PC-9 (cell line): ENCODE measurements at regions not wholly inside any gene's neighbourhood (a gene's known extent, or its start where the extent isn't known, plus 50 kb on each side); places are given as distances from the start of the nearest gene placed in this dataset.

Experiments
- BruUV-seq: library from RNA; stranded (reverse); fragments of 400-500 nt; replicated peaks from 2 replicates; lab custom pipeline; 2021; lab: Mats Ljungman, UMichigan
- CTCF ChIA-PET: fragments of 300-600 bp; sonication (Branson Sonifier 250); formaldehyde crosslinking; loops from one replicate; lab custom pipeline; 2022; ENCODE audit warnings: antibody characterized with exemption; lab: Charles Lee
- POLR2A ChIA-PET: fragments of 300-600 bp; sonication (Branson Sonifier 250); formaldehyde crosslinking; loops from one replicate; lab custom pipeline; 2022; ENCODE audit warnings: antibody characterized with exemption; ENCODE audit not compliant: unreplicated experiment; lab: Charles Lee
- DNase-seq, 2 experiments: peaks; one replicate each; pipeline versions ENCODE4 v3.0.0 to v3.0.0-alpha.2; 2015 to 2022; ENCODE audit warnings: mixed read lengths in 1 of 2
- H2AFZ ChIP-seq: fragments of 200-600 bp; sonication (generic); 2 replicates; pipeline ENCODE4 v1.8.1; 2017; ENCODE audit warnings: antibody characterized with exemption
- H3F3A ChIP-seq: fragments of 200-600 bp; sonication (generic); 2 replicates; pipeline ENCODE4 v1.8.1; 2017; ENCODE audit warnings: antibody characterized with exemption, mild to moderate bottlenecking, low read depth; ENCODE audit not compliant: insufficient read depth
- H3K27ac ChIP-seq: fragments of 200-600 bp; sonication (generic); 2 replicates; pipeline ENCODE4 v1.6.1; 2016; ENCODE audit warnings: mixed run types
- H3K27me3 ChIP-seq: fragments of 200-600 bp; sonication (generic); 2 replicates; pipeline ENCODE4 v1.6.1; 2016; ENCODE audit warnings: low read depth, mixed run types; ENCODE audit not compliant: insufficient read depth
- H3K36me3 ChIP-seq: fragments of 200-600 bp; sonication (generic); 2 replicates; pipeline ENCODE4 v1.6.1; 2016; ENCODE audit warnings: low read depth, mixed run types
- H3K4me1 ChIP-seq: fragments of 200-600 bp; sonication (generic); replicated peaks from 2 replicates; pipeline ENCODE4 v1.6.1; 2016; ENCODE audit warnings: mixed run types; ENCODE audit not compliant: insufficient read depth
- H3K4me2 ChIP-seq: fragments of 200-600 bp; sonication (generic); 2 replicates; pipeline ENCODE4 v1.6.1; 2017; ENCODE audit warnings: mixed run types
- H3K4me3 ChIP-seq: fragments of 200-600 bp; sonication (generic); 2 replicates; pipeline ENCODE4 v1.6.1; 2016; ENCODE audit warnings: mixed run types
- H3K79me2 ChIP-seq: fragments of 200-600 bp; sonication (generic); 2 replicates; pipeline ENCODE4 v1.6.1; 2017; ENCODE audit warnings: low read depth, mixed run types
- H3K9me2 ChIP-seq: fragments of 200-600 bp; sonication (generic); 2 replicates; pipeline ENCODE4 v1.8.1; 2017; ENCODE audit warnings: mild to moderate bottlenecking; ENCODE audit not compliant: insufficient read depth
- H3K9me3 ChIP-seq: fragments of 200-600 bp; sonication (generic); 2 replicates; pipeline ENCODE4 v1.8.1; 2016; ENCODE audit warnings: low read depth; ENCODE audit not compliant: insufficient read depth
- H4K20me1 ChIP-seq: fragments of 200-600 bp; sonication (generic); 2 replicates; pipeline ENCODE4 v1.8.1; 2017; ENCODE audit not compliant: insufficient read depth
- EZH2 ChIP-seq: fragments of 200-600 bp; sonication (generic); IDR thresholded peaks from 2 replicates; pipeline ENCODE4 v1.8.0; 2017; ENCODE audit warnings: antibody characterized with exemption, low read depth
- intact Hi-C: fragments of 100-400 bp; cut with micrococcal nuclease; formaldehyde crosslinking; loops from one replicate; pipeline ENCODE4 v1.10.0; 2022; ENCODE audit not compliant: unreplicated experiment
- TF ChIP-seq, protein P1 (sequence below): fragments of 200-600 bp; sonication (generic); conservative IDR thresholded peaks from 2 replicates; pipeline ENCODE4 v1.6.1; 2017; ENCODE audit warnings: mixed run types, antibody characterized with exemption, mild to moderate bottlenecking, moderate library complexity

DNA sequence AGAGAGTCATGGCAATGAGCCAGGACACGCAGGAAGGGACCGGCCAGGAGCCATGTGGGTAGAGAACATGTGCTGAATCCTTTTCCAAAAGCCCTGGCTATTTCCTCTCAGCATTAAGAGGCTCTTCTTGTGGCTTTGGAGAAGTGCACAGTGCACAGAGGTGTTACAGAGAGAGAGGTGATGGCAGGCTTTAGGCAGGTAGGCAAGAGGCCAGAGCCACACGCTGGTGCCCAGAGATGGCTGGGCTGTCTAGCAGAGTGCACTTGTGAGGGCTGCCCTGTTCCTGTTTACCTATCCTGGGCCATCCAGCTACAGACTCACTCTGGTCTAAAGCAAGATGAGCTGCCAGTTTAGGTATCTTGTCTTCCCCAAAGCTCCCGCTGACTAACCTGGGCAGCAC lies 402.6 kb downstream of the OCA2 start:
- H3K9me2 ChIP-seq = no peaks in the 10 kb centered on the region
- no peak overlapping the region for H3K4me3 ChIP-seq
- intact Hi-C loops = no loop called here
- no TSS peak for BruUV-seq
- POLR2A ChIA-PET = no interaction called here
- H3F3A ChIP-seq = no peaks in the 10 kb centered on the region
- H3K4me2 ChIP-seq = no peak overlapping the region
- 0 out of 2 replicates have a peak, but pooled peaks cover 3% of the 10 kb centered on the region for H3K27me3 ChIP-seq
- CTCF ChIA-PET = no interaction called here
- TF ChIP-seq, protein P1, sequence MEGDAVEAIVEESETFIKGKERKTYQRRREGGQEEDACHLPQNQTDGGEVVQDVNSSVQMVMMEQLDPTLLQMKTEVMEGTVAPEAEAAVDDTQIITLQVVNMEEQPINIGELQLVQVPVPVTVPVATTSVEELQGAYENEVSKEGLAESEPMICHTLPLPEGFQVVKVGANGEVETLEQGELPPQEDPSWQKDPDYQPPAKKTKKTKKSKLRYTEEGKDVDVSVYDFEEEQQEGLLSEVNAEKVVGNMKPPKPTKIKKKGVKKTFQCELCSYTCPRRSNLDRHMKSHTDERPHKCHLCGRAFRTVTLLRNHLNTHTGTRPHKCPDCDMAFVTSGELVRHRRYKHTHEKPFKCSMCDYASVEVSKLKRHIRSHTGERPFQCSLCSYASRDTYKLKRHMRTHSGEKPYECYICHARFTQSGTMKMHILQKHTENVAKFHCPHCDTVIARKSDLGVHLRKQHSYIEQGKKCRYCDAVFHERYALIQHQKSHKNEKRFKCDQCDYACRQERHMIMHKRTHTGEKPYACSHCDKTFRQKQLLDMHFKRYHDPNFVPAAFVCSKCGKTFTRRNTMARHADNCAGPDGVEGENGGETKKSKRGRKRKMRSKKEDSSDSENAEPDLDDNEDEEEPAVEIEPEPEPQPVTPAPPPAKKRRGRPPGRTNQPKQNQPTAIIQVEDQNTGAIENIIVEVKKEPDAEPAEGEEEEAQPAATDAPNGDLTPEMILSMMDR = no peak
- TF ChIP-seq EZH2 = no peak
- no peaks in the 10 kb centered on the region for H3K36me3 ChIP-seq
- H3K27ac ChIP-seq = no peak overlapping the region
- DNase-seq = no peak
- no peak overlapping the region for H2AFZ ChIP-seq
- no peaks in the 10 kb centered on the region for H3K79me2 ChIP-seq
- no peaks in the 10 kb centered on the region for H3K4me1 ChIP-seq
- H4K20me1 ChIP-seq = no peaks in the 10 kb centered on the region
- no peaks in the 10 kb centered on the region for H3K9me3 ChIP-seq

DNA sequence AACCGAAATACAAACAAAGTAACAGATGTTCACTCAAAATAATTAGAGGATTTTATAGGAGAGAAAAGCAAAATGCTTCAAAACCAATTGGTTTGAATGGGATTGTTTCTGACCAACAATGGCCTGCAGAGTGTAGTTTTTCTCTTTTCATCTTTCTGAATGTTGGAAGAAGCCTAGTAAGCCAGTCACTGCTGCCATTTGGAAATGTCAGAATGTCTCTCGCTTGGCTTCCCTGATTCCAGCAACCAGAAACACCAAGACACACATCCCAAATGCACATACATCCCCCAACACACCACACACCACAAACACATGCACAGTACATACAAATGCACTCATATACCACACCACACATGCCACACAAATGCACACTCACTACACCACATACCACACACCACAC lies 403.4 kb downstream of the OCA2 start:
- CTCF ChIA-PET = no interaction called here
- H4K20me1 ChIP-seq = no peaks in the 10 kb centered on the region
- POLR2A ChIA-PET = no interaction called here
- H3K27me3 ChIP-seq = 0 out of 2 replicates have a peak, but pooled peaks cover 3% of the 10 kb centered on the region
- no peak overlapping the region for H2AFZ ChIP-seq
- H3K4me2 ChIP-seq = no peak overlapping the region
- H3F3A ChIP-seq = no peaks in the 10 kb centered on the region
- no peaks in the 10 kb centered on the region for H3K79me2 ChIP-seq
- H3K36me3 ChIP-seq = no peaks in the 10 kb centered on the region
- H3K9me2 ChIP-seq = no peaks in the 10 kb centered on the region
- intact Hi-C loops = no loop called here
- no TSS peak for BruUV-seq
- no peak for TF ChIP-seq EZH2
- TF ChIP-seq, protein P1 = no peak
- no peaks in the 10 kb centered on the region for H3K9me3 ChIP-seq
- no peak overlapping the region for H3K27ac ChIP-seq
- no peak for DNase-seq
- H3K4me3 ChIP-seq = no peak overlapping the region
- H3K4me1 ChIP-seq = no peaks in the 10 kb centered on the region

DNA sequence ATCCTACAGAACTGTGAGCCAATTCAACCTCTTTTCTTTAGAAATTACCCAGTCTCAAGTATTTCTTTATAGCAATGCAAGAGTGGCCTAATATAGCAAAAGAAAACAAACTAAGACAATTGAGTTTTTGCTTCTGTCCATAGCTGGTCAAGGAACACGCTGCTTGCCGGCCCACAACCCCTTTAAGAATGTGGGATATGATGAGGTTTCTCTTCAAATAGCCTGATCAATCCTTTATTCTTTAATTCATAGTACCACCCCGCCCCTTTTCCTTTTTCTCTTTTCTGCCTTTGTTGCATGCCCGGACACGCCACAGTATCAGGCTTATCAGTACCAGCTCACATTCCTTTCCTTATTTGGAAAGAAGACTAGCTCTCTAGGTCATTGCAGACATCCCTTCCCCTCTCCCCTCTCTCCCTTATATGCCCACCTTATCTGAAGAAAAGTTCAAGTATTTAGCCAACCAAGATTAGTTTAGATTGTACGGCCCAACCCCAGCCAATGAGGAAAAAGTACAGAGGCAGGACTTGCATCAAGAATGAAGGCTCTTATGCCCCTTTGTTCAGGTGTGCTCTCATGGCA lies 404.5 kb downstream of the OCA2 start:
- no peaks in the 10 kb centered on the region for H4K20me1 ChIP-seq
- H3K27me3 ChIP-seq = 0 out of 2 replicates have a peak, but pooled peaks cover 3% of the 10 kb centered on the region
- TF ChIP-seq, protein P1 = no peak
- no peak for TF ChIP-seq EZH2
- CTCF ChIA-PET = no interaction called here
- H3K27ac ChIP-seq = no peak overlapping the region
- no peak overlapping the region for H2AFZ ChIP-seq
- no peaks in the 10 kb centered on the region for H3K9me2 ChIP-seq
- H3K4me2 ChIP-seq = no peak overlapping the region
- BruUV-seq = no TSS peak
- no peaks in the 10 kb centered on the region for H3K36me3 ChIP-seq
- no peak for DNase-seq
- H3K9me3 ChIP-seq = no peaks in the 10 kb centered on the region
- no peak overlapping the region for H3K4me3 ChIP-seq
- no peaks in the 10 kb centered on the region for H3K79me2 ChIP-seq
- no peaks in the 10 kb centered on the region for H3K4me1 ChIP-seq
- H3F3A ChIP-seq = no peaks in the 10 kb centered on the region
- POLR2A ChIA-PET = no interaction called here
- intact Hi-C loops = no loop called here
